Stomach (tissue), 8 donors: ENCODE measurements at regions not wholly inside any gene's neighbourhood (a gene's known extent, or its start where the extent isn't known, plus 50 kb on each side); places are given as distances from the start of the nearest gene placed in this dataset.
A peak's percentile ranks its signal among the peaks of the same experiment; 100 is the strongest.

Experiments
- DNase-seq, 2 donors: peaks; one replicate each; pipeline versions ENCODE4 v3.0.0 to v3.0.0-alpha.2; 2013 to 2019
- H3K27ac ChIP-seq, 5 donors: fragments of 200-600 bp in 4 of 5; sonication (generic) in 4 of 5; one replicate each; pipeline ENCODE4 v1.5.1; 2013 to 2019; ENCODE audit warnings: mild to moderate bottlenecking in 1 of 5, moderate library complexity in 1 of 5
- H3K27me3 ChIP-seq, 3 donors: fragments of 200-600 bp; sonication (generic); one replicate each; pipeline ENCODE4 v1.5.1; 2017 to 2019; ENCODE audit warnings: mixed run types in 1 of 3
- H3K36me3 ChIP-seq, 4 donors: fragments of 200-600 bp; sonication (generic); 1 replicate in 3 of 4; 2 replicates in 1 of 4; pipeline ENCODE4 v1.5.1; 2016 to 2019
- H3K4me1 ChIP-seq, 4 donors: fragments of 200-600 bp; sonication (generic); one replicate each; pipeline ENCODE4 v1.5.1; 2016 to 2019
- H3K4me3 ChIP-seq, 4 donors: fragments of 200-600 bp; sonication (generic) in 3 of 4; one replicate each; pipeline ENCODE4 v1.5.1; 2016 to 2019; ENCODE audit warnings: mild to moderate bottlenecking in 1 of 4
- H3K9me3 ChIP-seq, 4 donors: fragments of 200-600 bp; sonication (generic); one replicate each; pipeline ENCODE4 v1.5.1; 2016 to 2019
- CTCF ChIP-seq, 7 experiments: fragments of 450-650 bp in 4 of 7; fragments of 200-600 bp in 3 of 7; sonication (generic) in 3 of 7; IDR thresholded peaks; one replicate each; pipeline ENCODE4 v1.5.1; 2016 to 2019; ENCODE audit warnings: antibody characterized with exemption in 7 of 7, control low read depth in 2 of 7, mild to moderate bottlenecking in 1 of 7
- EP300 ChIP-seq: sonication (generic); formaldehyde crosslinking; IDR thresholded peaks from one replicate; pipeline ENCODE4 v1.6.1; 2017; ENCODE audit warnings: antibody characterized with exemption
- POLR2A ChIP-seq, 4 donors: fragments of 450-650 bp; IDR thresholded peaks; one replicate each; pipeline ENCODE4 v1.6.1; 2016; ENCODE audit warnings: antibody characterized with exemption in 4 of 4, control low read depth in 2 of 4, mild to moderate bottlenecking in 1 of 4, moderate library complexity in 1 of 4
- POLR2AphosphoS5 ChIP-seq, 3 donors: sonication (generic); formaldehyde crosslinking; IDR thresholded peaks; one replicate each; pipeline ENCODE4 v1.6.1; 2016; ENCODE audit warnings: antibody characterized with exemption in 3 of 3
- WGBS, 5 donors: extraction: QIAGEN DNeasy Blood & Tissue Kit in 3 of 5; methylation state at CpG; one replicate each; pipeline versions ENCODE4 v1.1.5 to v1.1.7; 2013 to 2018; 5-methylcytosine and 5-hydroxymethylcytosine counted together
- intact Hi-C: fragments of 100-400 bp; cut with DNase I; formaldehyde crosslinking; loops from one replicate; pipeline ENCODE4 v1.15.1; 2023; ENCODE audit warnings: low total_unique reads
- small RNA-seq, 4 donors: library from RNA; depleted of rRNA; stranded (forward); fragments of <200 nt; gene quantifications; one replicate each; pipeline ENCODE3, GENCODE V24; 2016
- donor health status: healthy with polysubstance abuse.
- donor health status: Bipolar disorder and iron deficiency.
- donor health status: healthy.

- WGBS, 5 donors, result 89 to 94% (median 89%) methylated on average over 3 of the region's 3 CpGs
- intact Hi-C loops, result no loop called here
Measured at GRCh38 chr5:156272139-156272538, 54.8 kb upstream of the SGCD start.

GRCh38 chr5:156273325-156273724, 53.6 kb upstream of the SGCD start:
- intact Hi-C loops, result no loop called here
- Histone ChIP-seq H3K36me3 (no peaks in the 10 kb centered on the region), H3K27ac (no peak overlapping the region), H3K27me3 (no peaks in the 10 kb centered on the region), H3K4me1 (no peaks in the 10 kb centered on the region), H3K4me3 (no peak overlapping the region), H3K9me3 (peaks cover 0 to 9% (median 7%) of the 10 kb centered on the region in 4 donors)
- peak in 1 of 2 donors; percentile 5 for DNase-seq
- no peak for TF ChIP-seq POLR2A (IDR thresholded peaks at IDR 0.05)
- no peak for TF ChIP-seq POLR2AphosphoS5 (IDR thresholded peaks at IDR 0.05)
- TF ChIP-seq EP300, result no peak
- TF ChIP-seq CTCF (IDR thresholded peaks at IDR 0.05), result no peak
- 39 to 66% (median 52%) methylated on average over 3 of the region's 3 CpGs for WGBS, 5 donors

More at GRCh38 chr5:156272139-156272538, 54.8 kb upstream of the SGCD start:
- Histone ChIP-seq H3K27me3 (no peaks in the 10 kb centered on the region), H3K4me3 (no peak overlapping the region), H3K36me3 (no peaks in the 10 kb centered on the region), H3K27ac (no peak overlapping the region), H3K4me1 (no peaks in the 10 kb centered on the region), H3K9me3 (peaks cover 0 to 9% (median 7%) of the 10 kb centered on the region in 4 donors)
- no peak for TF ChIP-seq POLR2A (IDR thresholded peaks at IDR 0.05)
- TF ChIP-seq EP300, result no peak
- TF ChIP-seq CTCF (IDR thresholded peaks at IDR 0.05), result no peak
- no peak for TF ChIP-seq POLR2AphosphoS5 (IDR thresholded peaks at IDR 0.05)
- DNase-seq, result no peak

GRCh38 chr5:156274453-156274852, 52.5 kb upstream of the SGCD start:
- WGBS, 5 donors, result 35 to 77% (median 54%) methylated on average over 1 of the region's 1 CpG
- DNase-seq, result no peak
- TF ChIP-seq POLR2AphosphoS5 (IDR thresholded peaks at IDR 0.05), result no peak
- TF ChIP-seq EP300, result no peak
- no peak for TF ChIP-seq CTCF (IDR thresholded peaks at IDR 0.05)
- TF ChIP-seq POLR2A (IDR thresholded peaks at IDR 0.05), result no peak
- H3K9me3 ChIP-seq, result peaks cover 0 to 8% (median 4%) of the 10 kb centered on the region in 4 donors
- H3K36me3 ChIP-seq, result no peaks in the 10 kb centered on the region
- no peaks in the 10 kb centered on the region for H3K4me1 ChIP-seq
- intact Hi-C loops, result no loop called here
- H3K27ac ChIP-seq, result no peak overlapping the region
- no peaks in the 10 kb centered on the region for H3K27me3 ChIP-seq
- H3K4me3 ChIP-seq, result no peak overlapping the region

Small RNA genes in the stretch of these regions (small RNA-seq; reads per million reads assigned to genes)
- 0 reads per million in 4 donors for gene RNA5SP199
